GM21717 (cell line): ENCODE measurements at regions not wholly inside any gene's neighbourhood (a gene's known extent, or its start where the extent isn't known, plus 50 kb on each side); places are given as distances from the start of the nearest gene placed in this dataset.

Experiments used
- ATAC-seq: cut with Tn5 transposase; IDR thresholded peaks from one replicate; pipeline ENCODE4 v1.9.1; 2021; ENCODE audit warnings: mild to moderate bottlenecking, moderate library complexity; ENCODE audit not compliant: unreplicated experiment

GRCh38 chr6:91509711-91510110 is 922.8 kb upstream of the MAP3K7 start:
- ATAC-seq, result no peak

- no peak for ATAC-seq
Measured at GRCh38 chr6:91509039-91509438, 922.2 kb upstream of the MAP3K7 start.

- no peak for ATAC-seq
Measured at GRCh38 chr6:91506509-91506908, 919.6 kb upstream of the MAP3K7 start.

GRCh38 chr6:91505199-91505598 is 918.3 kb upstream of the MAP3K7 start:
- no peak for ATAC-seq

GRCh38 chr6:91501930-91502329 is 915.1 kb upstream of the MAP3K7 start:
- ATAC-seq, result no peak

- no peak for ATAC-seq
Measured at GRCh38 chr6:91500689-91501303, 913.9 kb upstream of the MAP3K7 start.

GRCh38 chr6:91498576-91498975 is 911.7 kb upstream of the MAP3K7 start:
- ATAC-seq, result no peak

GRCh38 chr6:91497770-91498169 is 910.9 kb upstream of the MAP3K7 start:
- ATAC-seq, result no peak

- ATAC-seq, result no peak
Measured at GRCh38 chr6:91490671-91491301, 903.9 kb upstream of the MAP3K7 start.

GRCh38 chr6:91487696-91488392 is 901.0 kb upstream of the MAP3K7 start:
- no peak for ATAC-seq

- ATAC-seq, result no peak
Measured at GRCh38 chr6:91486200-91486599, 899.3 kb upstream of the MAP3K7 start.

GRCh38 chr6:91485047-91485446 is 898.2 kb upstream of the MAP3K7 start:
- no peak for ATAC-seq

- ATAC-seq, result peak; percentile 48
Measured at GRCh38 chr6:91483415-91484105, 896.7 kb upstream of the MAP3K7 start.

- ATAC-seq, result peak; percentile 79
Measured at GRCh38 chr6:91482498-91482897, 895.6 kb upstream of the MAP3K7 start.

GRCh38 chr6:91480402-91480801 is 893.5 kb upstream of the MAP3K7 start:
- ATAC-seq, result no peak

GRCh38 chr6:91477688-91478087 is 890.8 kb upstream of the MAP3K7 start:
- ATAC-seq, result no peak

- peak; percentile 88 for ATAC-seq
Measured at GRCh38 chr6:91476000-91476399, 889.1 kb upstream of the MAP3K7 start.

- ATAC-seq, result no peak
Measured at GRCh38 chr6:91465393-91465792, 878.5 kb upstream of the MAP3K7 start.

GRCh38 chr6:91464718-91465117 is 877.8 kb upstream of the MAP3K7 start:
- no peak for ATAC-seq

GRCh38 chr6:91464201-91464600 is 877.3 kb upstream of the MAP3K7 start:
- ATAC-seq, result no peak

- no peak for ATAC-seq
Measured at GRCh38 chr6:91462241-91462640, 875.4 kb upstream of the MAP3K7 start.
